Keratinocyte (primary cell): ENCODE measurements at regions not wholly inside any gene's neighbourhood (a gene's known extent, or its start where the extent isn't known, plus 50 kb on each side); places are given as distances from the start of the nearest gene placed in this dataset.

ENCODE experiments used
- CTCF ChIP-seq, 3 experiments: IDR thresholded peaks in 1 of 3; conservative IDR thresholded peaks in 1 of 3; optimal IDR thresholded peaks in 1 of 3; 2 replicates in 2 of 3; 3 replicates in 1 of 3; pipeline versions ENCODE3 to v1.5.1; 2011; ENCODE audit warnings: low read length in 3 of 3, mild to moderate bottlenecking in 3 of 3, moderate library complexity in 2 of 3, control low read depth in 1 of 3, inconsistent platforms in 1 of 3; ENCODE audit not compliant: insufficient read depth in 2 of 3; ENCODE audit errors: extremely low read depth in 1 of 3
- EZH2 ChIP-seq: IDR thresholded peaks from one replicate; pipeline ENCODE4 v1.6.1; 2012; ENCODE audit warnings: inconsistent platforms, mild to moderate bottlenecking, low read length, moderate library complexity

DNA sequence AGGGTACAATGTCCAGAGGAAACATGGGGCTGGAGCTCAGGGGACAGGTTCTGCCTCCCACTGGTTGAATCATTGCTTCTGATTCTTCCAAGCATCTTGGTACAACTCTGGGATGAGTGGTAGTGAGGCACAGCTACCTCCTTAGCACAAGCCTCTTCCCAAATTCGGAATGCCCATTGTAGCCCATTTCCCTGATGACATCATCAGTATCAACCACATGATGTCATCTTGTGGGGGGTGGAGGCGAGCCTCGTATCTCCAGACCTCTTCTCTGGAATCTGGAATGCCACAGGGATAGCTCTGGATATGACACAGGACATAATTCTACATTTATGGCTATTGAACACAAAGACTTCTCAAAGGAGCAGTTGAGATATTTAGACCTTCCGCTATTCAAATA, 715.2 kb downstream of the RNF144A start:
- TF ChIP-seq CTCF (optimal IDR thresholded peaks at IDR 0.05 in 1 of 3, IDR thresholded peaks at IDR 0.05 in 1 of 3, conservative IDR thresholded peaks at IDR 0.05 in 1 of 3; ENCODE audit: extremely low read depth in 1 of 3, insufficient read depth in 2 of 3, low read length in 3 of 3) (no peak), EZH2 (no peak)
